DND-41 (cell line): ENCODE measurements at regions not wholly inside any gene's neighbourhood (a gene's known extent, or its start where the extent isn't known, plus 50 kb on each side); places are given as distances from the start of the nearest gene placed in this dataset.

Experiments used
- CTCF ChIP-seq: IDR thresholded peaks from 2 replicates; pipeline ENCODE4 v1.5.1; 2012; ENCODE audit warnings: borderline replicate concordance, low read length, moderate library complexity, mild to moderate bottlenecking; ENCODE audit not compliant: poor library complexity, severe bottlenecking; ENCODE audit errors: extremely low read depth
- EZH2 ChIP-seq: IDR thresholded peaks from 3 replicates; pipeline ENCODE4 v1.6.1; 2012; ENCODE audit warnings: borderline replicate concordance, low read depth, mild to moderate bottlenecking, moderate library complexity, low read length, inconsistent platforms; ENCODE audit not compliant: severe bottlenecking

GRCh38 chr12:131573631-131574394 is 137.1 kb upstream of the SFSWAP start:
- TF ChIP-seq CTCF = no peak
- TF ChIP-seq EZH2 = no peak
